CD4-positive, alpha-beta T cell treated with Interleukin-15 for 4 hours (primary cell): ENCODE measurements at regions not wholly inside any gene's neighbourhood (a gene's known extent, or its start where the extent isn't known, plus 50 kb on each side); places are given as distances from the start of the nearest gene placed in this dataset.

ENCODE experiments used
- DNase-seq: peaks from one replicate; pipeline ENCODE4 v3.0.0-alpha.2; 2020; ENCODE audit warnings: low spot score

DNA sequence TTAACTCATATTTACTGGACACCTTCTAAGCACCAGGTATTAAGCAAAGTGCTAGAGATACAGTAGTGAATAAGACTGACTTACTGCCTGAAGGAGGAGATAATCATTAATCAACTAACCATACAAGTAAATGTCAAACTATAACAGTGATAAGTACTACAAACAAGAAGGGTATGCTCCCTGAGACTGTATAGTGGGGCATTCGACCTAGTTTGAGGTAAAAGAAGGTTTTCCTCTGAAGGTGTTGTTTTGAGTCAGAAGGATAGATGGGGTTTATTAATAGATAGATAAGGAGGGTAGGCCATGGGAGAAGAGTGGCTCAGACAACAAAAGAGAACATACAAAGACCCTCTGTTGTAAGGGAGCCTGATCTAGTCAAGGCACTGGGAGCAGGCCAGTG lies 105.4 kb downstream of the DDIT4L start:
- DNase-seq: no peak

DNA sequence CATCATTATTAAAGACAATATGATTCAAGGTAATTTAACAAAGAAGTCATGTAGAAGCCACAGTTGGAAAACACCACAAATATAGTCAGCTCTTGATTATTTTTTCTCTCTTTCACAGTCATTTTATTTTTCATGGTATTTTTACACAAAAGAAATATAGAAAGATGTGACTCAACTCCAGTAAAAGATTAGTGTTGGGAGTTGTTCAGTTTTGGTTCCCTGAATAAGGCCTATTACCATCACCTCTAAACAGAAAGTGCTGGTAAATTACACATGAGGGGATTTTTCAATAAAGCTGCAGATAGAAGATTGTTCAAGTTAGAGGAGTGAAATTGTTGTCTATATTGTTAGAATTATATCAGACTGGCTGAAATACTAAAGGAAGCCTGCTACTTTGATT lies 107.0 kb downstream of the DDIT4L start:
- no peak for DNase-seq

- DNase-seq: no peak
These were observed 107.4 kb downstream of the DDIT4L start for GRCh38 chr4:100082852-100083251.

- no peak for DNase-seq
These were observed 108.8 kb downstream of the DDIT4L start for GRCh38 chr4:100081491-100081890.

DNA sequence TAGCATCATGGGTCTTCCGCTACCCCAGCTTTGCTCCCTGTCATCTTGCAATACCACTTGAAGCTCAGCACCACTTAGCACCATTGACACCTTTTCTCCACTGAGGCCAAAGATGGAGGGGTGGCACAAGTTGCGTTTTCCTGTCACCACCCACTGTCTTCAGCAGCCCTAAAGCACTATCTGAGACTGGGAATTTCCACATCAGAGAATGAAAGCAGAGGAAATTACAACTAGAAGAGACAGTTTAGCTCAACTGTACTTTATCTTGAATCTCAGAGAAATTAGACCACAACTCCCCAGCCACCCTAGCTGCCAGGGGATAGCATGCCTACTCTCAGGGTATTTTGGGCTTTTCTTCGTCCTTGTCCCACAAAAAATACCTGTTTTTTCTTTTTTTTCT lies 111.0 kb downstream of the DDIT4L start:
- no peak for DNase-seq

DNA sequence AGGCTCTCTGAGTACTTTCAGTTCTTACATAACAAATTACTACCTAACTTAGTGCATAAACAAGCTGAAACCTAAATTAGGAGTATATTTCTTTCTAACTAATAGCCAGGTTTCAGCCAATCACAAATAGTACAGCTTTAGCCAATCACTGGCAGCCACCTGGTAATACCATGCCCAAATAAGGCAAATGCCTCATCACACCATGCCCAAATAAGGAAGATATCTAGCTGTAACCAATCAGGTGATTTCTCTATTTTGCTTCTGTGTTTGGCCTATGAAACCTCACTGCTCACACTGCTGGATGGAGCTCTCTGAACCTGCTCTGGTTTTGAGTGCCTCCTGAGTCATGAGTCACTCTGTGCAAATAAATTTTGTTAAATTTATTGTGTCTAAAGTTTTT lies 113.5 kb downstream of the DDIT4L start:
- no peak for DNase-seq

- DNase-seq: no peak
These were observed 114.6 kb downstream of the DDIT4L start for GRCh38 chr4:100075486-100076270.

DNA sequence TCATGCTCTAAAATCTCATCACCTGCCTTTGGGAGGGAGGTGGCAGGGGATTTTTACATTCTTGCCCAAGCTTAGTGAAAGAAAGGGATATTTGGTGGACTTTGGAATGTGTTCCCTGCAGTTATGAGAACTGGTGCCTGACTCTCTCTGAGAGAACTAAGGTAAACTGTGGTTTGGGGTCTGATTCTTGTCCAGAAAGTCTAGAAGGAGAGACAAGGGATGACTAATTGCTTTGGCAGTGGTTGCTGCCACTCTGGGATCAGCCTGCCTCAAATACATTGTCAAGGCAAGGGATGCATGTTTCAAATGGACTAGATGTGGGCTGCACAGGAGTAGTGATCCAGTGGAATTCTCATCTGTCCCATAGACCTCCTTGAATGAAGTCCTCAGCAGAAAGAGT lies 115.2 kb downstream of the DDIT4L start:
- DNase-seq: no peak

DNA sequence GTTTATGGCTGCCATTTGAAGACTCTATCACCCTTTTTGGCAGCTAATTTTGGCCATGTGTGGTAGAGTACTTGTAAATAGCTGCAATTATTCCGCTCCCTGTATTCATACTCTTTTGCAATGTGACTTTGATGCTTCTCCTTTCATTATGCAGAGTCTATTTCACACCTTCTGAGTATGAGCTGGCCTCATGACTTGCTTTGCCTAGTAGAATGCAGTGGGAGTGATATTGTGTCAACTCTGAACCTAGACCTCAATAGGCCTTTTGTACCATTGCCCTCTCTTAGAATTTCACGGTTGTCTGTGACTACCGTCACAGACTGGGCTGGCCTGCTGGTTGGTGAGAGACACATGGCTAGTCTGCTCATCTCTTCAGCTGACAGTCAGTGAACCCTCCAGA lies 118.8 kb downstream of the DDIT4L start:
- no peak for DNase-seq

- no peak for DNase-seq
These were observed 119.4 kb downstream of the DDIT4L start for GRCh38 chr4:100070868-100071267.

GRCh38 chr4:100069207-100069606 lies 119.1 kb upstream of the H2AZ1 start:
- no peak for DNase-seq

GRCh38 chr4:100067255-100067654 lies 117.2 kb upstream of the H2AZ1 start:
- DNase-seq: no peak

DNA sequence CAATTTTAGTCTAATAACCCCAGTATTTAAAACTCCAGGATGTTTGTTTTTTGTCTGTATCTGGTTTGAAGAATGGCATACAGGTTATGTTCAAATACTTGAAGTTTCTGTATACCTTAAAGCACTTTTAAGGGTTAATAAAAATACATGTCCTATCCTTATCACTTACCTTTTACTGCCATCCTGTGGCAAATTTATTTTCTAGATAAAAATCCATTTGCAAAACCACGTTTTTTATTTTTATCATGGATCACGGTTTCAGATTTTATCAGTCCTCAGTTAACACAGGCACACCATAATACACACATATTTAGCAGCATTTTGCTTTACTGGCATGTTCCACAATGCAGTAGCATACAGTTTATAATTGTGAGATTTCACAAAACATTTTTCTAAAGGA lies 113.3 kb upstream of the H2AZ1 start:
- DNase-seq: no peak

- no peak for DNase-seq
These were observed 112.8 kb upstream of the H2AZ1 start for GRCh38 chr4:100062921-100063320.

DNA sequence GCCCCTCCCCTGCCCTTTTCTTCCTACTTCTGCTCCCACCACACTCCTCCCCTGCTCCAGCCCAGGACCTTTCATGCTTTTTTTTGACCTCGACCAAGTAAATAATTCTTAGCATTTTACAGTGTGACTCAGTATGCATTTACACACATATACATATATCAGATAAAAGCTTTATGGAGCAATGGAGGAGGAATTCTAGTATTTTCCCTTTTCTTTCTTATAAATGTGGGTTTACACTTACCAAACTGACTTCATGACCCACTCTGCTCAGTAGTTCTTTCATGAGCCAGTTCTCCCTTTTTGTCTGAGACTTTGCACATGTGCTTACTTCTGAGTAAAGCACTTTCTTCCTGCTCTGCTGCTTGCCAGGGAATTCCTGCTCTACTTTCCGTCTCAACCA lies 111.8 kb upstream of the H2AZ1 start:
- no peak for DNase-seq

DNA sequence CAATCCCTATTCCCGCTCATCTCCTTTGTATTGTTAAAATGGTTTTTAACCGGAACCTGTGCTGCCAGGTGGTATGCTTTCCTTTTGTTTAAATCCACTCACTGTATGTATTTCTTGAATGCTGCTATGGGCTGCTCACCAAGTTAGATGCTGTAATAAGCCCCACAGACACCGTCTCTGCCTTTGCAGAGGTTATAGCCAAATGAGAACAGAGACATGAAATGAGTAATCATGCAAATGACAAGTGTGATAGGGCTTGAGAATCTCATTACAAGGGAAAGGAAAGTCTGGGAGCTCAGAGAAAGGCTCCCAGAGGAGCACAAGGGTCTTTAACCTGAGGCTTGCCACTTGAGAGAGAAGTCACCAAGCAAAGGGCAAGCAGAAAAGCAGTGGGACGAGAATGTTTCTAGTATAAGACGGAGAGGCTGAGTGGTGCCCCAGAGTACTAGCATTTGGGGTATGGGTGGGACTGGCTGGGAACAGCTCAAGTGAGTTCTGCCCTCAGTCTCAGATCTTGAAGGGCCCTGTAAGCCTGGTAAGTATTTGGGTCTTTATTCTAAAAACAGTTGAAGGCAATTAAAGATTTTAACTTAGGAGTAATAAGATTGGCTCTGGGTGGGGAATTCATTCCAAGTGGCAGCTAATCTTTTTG lies 110.8 kb upstream of the H2AZ1 start:
- no peak for DNase-seq

- DNase-seq: no peak
These were observed 109.4 kb upstream of the H2AZ1 start for GRCh38 chr4:100059467-100059866.

DNA sequence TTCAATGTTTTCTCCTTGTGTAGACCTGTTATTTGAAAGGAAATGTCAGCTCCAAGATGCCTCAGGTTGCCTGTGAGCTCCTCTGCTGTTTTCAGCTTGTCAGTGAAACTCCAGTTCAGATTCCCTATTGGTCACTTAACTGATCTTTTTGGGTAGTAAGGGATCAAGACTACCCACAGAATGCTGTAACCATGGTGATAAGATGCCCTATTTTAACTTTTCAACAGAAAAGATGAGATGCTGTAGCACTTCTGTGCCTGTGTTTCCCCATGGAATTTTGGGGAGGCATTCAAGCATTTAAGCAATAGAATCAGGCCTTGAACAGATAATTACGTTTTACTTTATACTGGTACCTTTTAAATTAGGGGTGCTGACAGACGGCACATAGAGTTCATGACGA lies 106.6 kb upstream of the H2AZ1 start:
- DNase-seq: no peak

DNA sequence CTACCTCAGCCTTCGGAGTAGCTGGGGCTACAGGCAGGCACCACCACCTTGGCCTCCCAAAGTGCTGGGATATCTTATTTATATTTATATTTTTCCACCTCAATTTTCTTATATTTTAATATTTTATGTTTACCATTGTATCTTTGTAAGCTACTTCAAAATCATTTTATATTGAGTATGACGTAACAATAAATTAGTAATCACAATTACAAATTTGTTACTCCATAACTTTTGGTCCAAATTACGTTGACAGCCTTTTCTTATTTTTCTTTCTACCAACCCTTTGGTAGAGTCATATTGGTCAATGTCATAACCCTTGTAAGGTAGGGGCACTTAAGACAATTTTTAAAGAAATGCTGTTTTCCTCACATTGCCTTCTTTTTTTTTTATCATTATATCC lies 104.0 kb upstream of the H2AZ1 start:
- DNase-seq: no peak

DNA sequence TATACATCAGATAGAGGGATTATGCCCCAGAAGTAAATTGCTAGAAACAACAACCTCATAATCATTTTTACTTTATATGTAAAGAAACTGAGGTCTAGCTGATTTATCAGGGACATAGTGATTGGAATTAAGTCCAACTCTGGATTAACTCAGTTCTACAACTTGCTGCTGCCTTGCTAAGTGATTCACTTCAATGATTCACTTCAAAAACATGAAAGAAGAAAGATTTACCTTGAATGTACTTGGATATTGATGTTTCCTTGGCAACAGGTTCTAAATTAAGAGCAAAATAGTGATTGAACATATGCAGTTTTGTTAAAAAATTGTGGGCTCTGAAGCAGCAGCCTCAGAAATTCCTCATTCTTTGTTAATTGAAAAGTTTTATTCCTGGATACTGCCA lies 99.8 kb upstream of the H2AZ1 start:
- DNase-seq: no peak

DNA sequence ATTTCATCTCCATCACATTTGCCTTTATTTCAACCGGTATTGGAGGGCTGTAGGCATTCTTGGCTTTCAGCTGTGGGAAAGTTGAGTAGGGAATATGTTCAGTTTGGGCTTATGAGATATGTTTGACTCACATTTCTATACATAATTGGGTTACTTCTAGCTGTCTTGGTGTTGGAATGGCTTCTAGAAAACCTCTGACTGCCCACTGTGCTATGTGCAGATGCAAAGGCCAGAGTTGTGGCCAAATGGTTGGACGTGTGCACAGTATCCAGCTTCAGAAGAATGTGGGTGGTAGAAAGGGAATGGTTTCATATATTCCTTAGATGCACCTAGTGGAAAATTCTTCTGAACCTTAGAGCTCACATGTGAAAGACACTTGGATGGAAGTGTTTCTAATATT lies 92.6 kb upstream of the H2AZ1 start:
- DNase-seq: no peak

- DNase-seq: no peak
These were observed 92.2 kb upstream of the H2AZ1 start for GRCh38 chr4:100042235-100042634.

DNA sequence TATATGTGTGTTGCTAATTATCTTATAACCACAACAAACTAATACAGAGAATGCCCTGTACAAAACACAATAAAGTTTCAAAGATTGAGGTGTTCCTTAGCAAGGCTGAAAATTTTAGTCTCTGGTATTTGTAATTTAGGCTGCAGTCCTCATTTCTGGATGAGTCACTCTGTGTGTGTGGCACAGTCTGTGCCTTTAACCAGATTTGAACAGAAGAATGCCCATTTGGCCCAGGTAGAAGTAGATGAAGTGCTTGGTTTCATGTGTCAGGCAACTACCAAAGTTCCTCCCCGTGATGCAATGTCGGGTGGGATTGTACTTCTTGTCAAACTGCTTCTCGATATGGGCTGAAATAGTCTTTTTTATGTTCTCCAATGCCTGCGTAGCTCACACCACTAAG lies 91.6 kb upstream of the H2AZ1 start:
- DNase-seq: no peak
